ENCODE measurements at regions not wholly inside any gene's neighbourhood (a gene's known extent, or its start where the extent isn't known, plus 50 kb on each side); places are given as distances from the start of the nearest gene placed in this dataset.
"Not testable (repeated sequence)": the region's sequence is repeated elsewhere in the genome, so short reads cannot be mapped to it uniquely, and the experiment has no call there.

GRCh38 chr10:45118929-45119328 lies 118.2 kb downstream of the ZNF22 start:
- DNase-seq (ENCODE audit: extremely low read depth, low read depth) = no peak
- TF ChIP-seq CTCF (IDR thresholded peaks at IDR 0.05; ENCODE audit: low read depth, low read length) = no peak

- not testable (repeated sequence) for DNase-seq (ENCODE audit: extremely low read depth, low read depth)
Measured at GRCh38 chr10:45122180-45122860, 121.6 kb downstream of the ZNF22 start.

- no peak for TF ChIP-seq CTCF (IDR thresholded peaks at IDR 0.05; ENCODE audit: low read depth, low read length)
- DNase-seq (ENCODE audit: extremely low read depth, low read depth) = no peak
Measured at GRCh38 chr10:45135443-45136198, 134.9 kb downstream of the ZNF22 start.

GRCh38 chr10:45136256-45136655 lies 135.5 kb downstream of the ZNF22 start:
- no peak for DNase-seq (ENCODE audit: extremely low read depth, low read depth)
- no peak for TF ChIP-seq CTCF (IDR thresholded peaks at IDR 0.05; ENCODE audit: low read depth, low read length)

- no peak for TF ChIP-seq CTCF (IDR thresholded peaks at IDR 0.05; ENCODE audit: low read depth, low read length)
- no peak for DNase-seq (ENCODE audit: extremely low read depth, low read depth)
Measured at GRCh38 chr10:45144326-45145070, 143.8 kb downstream of the ZNF22 start.

- not testable (repeated sequence) for DNase-seq (ENCODE audit: extremely low read depth, low read depth)
Measured at GRCh38 chr10:45145143-45145542, 144.4 kb downstream of the ZNF22 start.

- no peak for TF ChIP-seq CTCF (IDR thresholded peaks at IDR 0.05; ENCODE audit: low read depth, low read length)
- DNase-seq (ENCODE audit: extremely low read depth, low read depth) = no peak
Measured at GRCh38 chr10:45147000-45147399, 146.3 kb downstream of the ZNF22 start.

GRCh38 chr10:45150997-45151396 lies 150.3 kb downstream of the ZNF22 start:
- TF ChIP-seq CTCF (IDR thresholded peaks at IDR 0.05; ENCODE audit: low read depth, low read length) = no peak
- DNase-seq (ENCODE audit: extremely low read depth, low read depth) = no peak
